OCI-LY1 (cell line): ENCODE measurements at regions not wholly inside any gene's neighbourhood (a gene's known extent, or its start where the extent isn't known, plus 50 kb on each side); places are given as distances from the start of the nearest gene placed in this dataset.
A peak's percentile ranks its signal among the peaks of the same experiment; 100 is the strongest.

Experiments
- H2AFZ ChIP-seq: fragments of 200-600 bp; sonication (generic), shearing (Covaris generic); 2 replicates; pipeline ENCODE4 v1.6.0; 2014; ENCODE audit warnings: antibody characterized with exemption, mild to moderate bottlenecking, low read length
- H3F3A ChIP-seq: fragments of 200-600 bp; sonication (generic), shearing (Covaris generic); 2 replicates; pipeline ENCODE4 v1.6.0; 2014; ENCODE audit warnings: mild to moderate bottlenecking, antibody characterized with exemption, low read length, moderate library complexity; ENCODE audit not compliant: insufficient read depth
- H3K27ac ChIP-seq: fragments of 200-600 bp; sonication (generic); 2 replicates; pipeline ENCODE4 v1.5.1; 2014; ENCODE audit warnings: low read length, mixed run types, mild to moderate bottlenecking, low read depth; ENCODE audit not compliant: poor library complexity, severe bottlenecking
- H3K27me3 ChIP-seq: fragments of 200-600 bp; sonication (generic); 2 replicates; pipeline ENCODE4 v1.6.0; 2014; ENCODE audit warnings: antibody characterized with exemption, mild to moderate bottlenecking, low read length, moderate library complexity; ENCODE audit not compliant: insufficient read depth
- H3K36me3 ChIP-seq: fragments of 200-600 bp; sonication (generic); 2 replicates; pipeline ENCODE4 v1.6.1; 2014; ENCODE audit warnings: mild to moderate bottlenecking, antibody characterized with exemption, low read length, moderate library complexity, mixed read lengths; ENCODE audit not compliant: insufficient read depth
- H3K4me1 ChIP-seq: fragments of 200-600 bp; sonication (generic); 2 replicates; pipeline ENCODE4 v1.5.1; 2014; ENCODE audit warnings: mild to moderate bottlenecking, low read length, moderate library complexity; ENCODE audit not compliant: insufficient read depth, severe bottlenecking
- H3K4me2 ChIP-seq: fragments of 200-600 bp; sonication (generic), shearing (Covaris generic); 2 replicates; pipeline ENCODE4 v1.6.1; 2014; ENCODE audit warnings: low read length
- H3K4me3 ChIP-seq: fragments of 200-600 bp; sonication (generic); 2 replicates; pipeline ENCODE4 v1.5.1; 2014; ENCODE audit warnings: low read length, low read depth, mild to moderate bottlenecking, mixed read lengths; ENCODE audit not compliant: poor library complexity, severe bottlenecking
- H3K79me2 ChIP-seq: fragments of 200-600 bp; shearing (Covaris generic); 2 replicates; pipeline ENCODE4 v1.6.1; 2016; ENCODE audit warnings: mixed run types, low read length, mixed read lengths; ENCODE audit not compliant: insufficient read depth
- H3K9ac ChIP-seq: fragments of 200-600 bp; sonication (generic), shearing (Covaris generic); 2 replicates; pipeline ENCODE4 v1.6.1; 2014; ENCODE audit warnings: mild to moderate bottlenecking, low read length, mixed read lengths
- H3K9me2 ChIP-seq: fragments of 200-600 bp; sonication (generic), shearing (Covaris generic); 2 replicates; pipeline ENCODE4 v1.6.1; 2014; ENCODE audit warnings: low read depth, mild to moderate bottlenecking, low read length, mixed read lengths
- H3K9me3 ChIP-seq: fragments of 200-600 bp; shearing (Covaris generic); 2 replicates; pipeline ENCODE4 v1.6.1; 2014; ENCODE audit warnings: low read length, mixed read lengths
- H4K20me1 ChIP-seq: fragments of 200-600 bp; sonication (generic), shearing (Covaris generic); 2 replicates; pipeline ENCODE4 v1.6.0; 2016; ENCODE audit warnings: mild to moderate bottlenecking, low read length; ENCODE audit not compliant: insufficient read depth
- EZH2 ChIP-seq: fragments of 200-600 bp; sonication (generic), shearing (Covaris generic); IDR thresholded peaks from 2 replicates; pipeline ENCODE4 v1.8.0; 2017; ENCODE audit warnings: borderline replicate concordance, mixed run types, mild to moderate bottlenecking, antibody characterized with exemption, low read length, moderate library complexity, mixed read lengths
- TF ChIP-seq, protein P1 (sequence below): fragments of 200-600 bp; sonication (generic), shearing (Covaris generic); IDR thresholded peaks from 2 replicates; pipeline ENCODE4 v1.5.1; 2017; ENCODE audit warnings: mild to moderate bottlenecking, antibody characterized with exemption, low read length, moderate library complexity, mixed read lengths

DNA sequence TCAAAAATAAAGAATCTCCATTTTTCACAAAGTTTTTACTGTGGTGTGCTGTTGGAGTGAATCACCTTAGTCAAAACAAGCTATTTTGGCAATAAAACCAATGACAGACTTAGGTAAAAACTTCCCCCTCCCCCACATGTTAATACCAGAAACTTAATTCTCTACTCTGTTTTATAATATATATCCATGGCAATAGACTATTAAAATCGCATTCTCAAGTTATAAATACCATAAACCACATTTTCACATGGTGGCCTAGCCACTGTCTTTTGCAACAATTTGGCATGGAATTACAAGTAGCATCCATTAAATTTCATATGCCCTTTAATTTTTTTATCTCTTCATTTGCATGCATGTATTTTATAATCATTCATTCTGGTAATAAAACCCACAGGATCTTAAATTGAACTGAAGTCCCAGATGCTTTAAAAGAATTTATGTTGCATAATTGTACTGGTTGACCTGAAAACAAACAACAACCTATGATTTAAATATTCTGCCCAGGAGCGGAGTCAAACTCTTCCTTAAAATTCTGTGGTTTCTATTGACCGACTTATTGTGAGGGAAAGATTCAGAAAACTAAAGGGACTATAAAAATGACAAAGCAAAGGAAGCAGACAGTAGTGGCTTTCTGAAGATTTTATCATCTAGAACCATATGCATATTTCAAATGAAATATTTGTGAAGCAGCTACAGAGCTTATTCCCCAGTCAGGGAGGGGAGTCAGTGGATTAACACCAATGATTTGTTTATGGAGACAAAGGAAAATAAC lies 229.0 kb upstream of the TBL1XR1 start:
- H3K79me2 ChIP-seq = no peaks in the 10 kb centered on the region
- H2AFZ ChIP-seq = peak overlapping the region; percentile 82; the same call in 1 of the 2 replicates
- TF ChIP-seq EZH2 = no peak
- peaks cover 35% of the 10 kb centered on the region for H3K4me1 ChIP-seq
- no peaks in the 10 kb centered on the region for H3K27me3 ChIP-seq
- H3F3A ChIP-seq = no peaks in the 10 kb centered on the region
- no peaks in the 10 kb centered on the region for H3K9me2 ChIP-seq
- no peaks in the 10 kb centered on the region for H4K20me1 ChIP-seq
- peak overlapping the region; percentile 37 for H3K27ac ChIP-seq
- H3K9ac ChIP-seq = no peak overlapping the region
- peaks cover 5% of the 10 kb centered on the region; the same call in 1 of the 2 replicates for H3K9me3 ChIP-seq
- H3K4me2 ChIP-seq = no peak overlapping the region
- no peaks in the 10 kb centered on the region for H3K36me3 ChIP-seq
- no peak overlapping the region for H3K4me3 ChIP-seq

DNA sequence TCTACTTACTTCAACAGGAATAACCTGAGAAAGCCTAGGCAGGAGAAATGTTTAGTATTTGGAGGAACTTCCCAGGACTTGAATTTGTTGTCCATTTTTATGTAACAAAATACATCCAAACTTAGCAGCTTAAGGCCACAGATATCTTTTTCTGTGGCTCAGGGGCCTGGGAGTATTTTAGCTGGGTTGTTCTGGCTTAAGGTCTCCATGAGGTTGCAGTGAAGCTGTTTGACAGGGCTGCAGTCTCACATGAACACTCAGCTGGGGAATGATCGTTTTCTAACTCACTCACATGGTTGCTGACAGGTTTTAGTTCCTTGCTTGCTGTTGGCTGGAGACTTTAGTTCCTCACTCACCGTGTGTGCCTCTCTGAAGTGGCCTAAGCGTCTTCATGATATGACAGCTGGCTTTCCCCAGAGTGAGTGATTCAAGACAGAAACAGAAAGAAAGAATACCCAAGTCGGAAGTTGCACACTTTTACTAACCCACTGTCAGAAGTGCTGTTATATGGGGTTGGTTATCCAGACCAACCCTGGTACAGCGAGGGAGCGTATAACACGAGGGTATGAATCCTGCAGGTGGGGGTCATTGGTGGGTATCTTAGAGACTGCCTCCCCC lies 229.7 kb upstream of the TBL1XR1 start:
- peak overlapping the region; percentile 53 for H3K4me2 ChIP-seq
- no peaks in the 10 kb centered on the region for H3K9me2 ChIP-seq
- peaks cover 5% of the 10 kb centered on the region; the same call in 1 of the 2 replicates for H3K9me3 ChIP-seq
- no peaks in the 10 kb centered on the region for H3K36me3 ChIP-seq
- peak overlapping the region; percentile 82 for H2AFZ ChIP-seq
- no peak overlapping the region; the same call in 1 of the 2 replicates for H3K9ac ChIP-seq
- no peaks in the 10 kb centered on the region for H3K79me2 ChIP-seq
- no peaks in the 10 kb centered on the region for H3K27me3 ChIP-seq
- no peak for TF ChIP-seq EZH2
- TF ChIP-seq, protein P1, sequence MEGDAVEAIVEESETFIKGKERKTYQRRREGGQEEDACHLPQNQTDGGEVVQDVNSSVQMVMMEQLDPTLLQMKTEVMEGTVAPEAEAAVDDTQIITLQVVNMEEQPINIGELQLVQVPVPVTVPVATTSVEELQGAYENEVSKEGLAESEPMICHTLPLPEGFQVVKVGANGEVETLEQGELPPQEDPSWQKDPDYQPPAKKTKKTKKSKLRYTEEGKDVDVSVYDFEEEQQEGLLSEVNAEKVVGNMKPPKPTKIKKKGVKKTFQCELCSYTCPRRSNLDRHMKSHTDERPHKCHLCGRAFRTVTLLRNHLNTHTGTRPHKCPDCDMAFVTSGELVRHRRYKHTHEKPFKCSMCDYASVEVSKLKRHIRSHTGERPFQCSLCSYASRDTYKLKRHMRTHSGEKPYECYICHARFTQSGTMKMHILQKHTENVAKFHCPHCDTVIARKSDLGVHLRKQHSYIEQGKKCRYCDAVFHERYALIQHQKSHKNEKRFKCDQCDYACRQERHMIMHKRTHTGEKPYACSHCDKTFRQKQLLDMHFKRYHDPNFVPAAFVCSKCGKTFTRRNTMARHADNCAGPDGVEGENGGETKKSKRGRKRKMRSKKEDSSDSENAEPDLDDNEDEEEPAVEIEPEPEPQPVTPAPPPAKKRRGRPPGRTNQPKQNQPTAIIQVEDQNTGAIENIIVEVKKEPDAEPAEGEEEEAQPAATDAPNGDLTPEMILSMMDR = no peak
- H3K4me1 ChIP-seq = peaks cover 35% of the 10 kb centered on the region
- peak overlapping the region; percentile 37 for H3K27ac ChIP-seq
- peak overlapping the region; percentile 5 for H3K4me3 ChIP-seq
- no peaks in the 10 kb centered on the region for H3F3A ChIP-seq
- H4K20me1 ChIP-seq = no peaks in the 10 kb centered on the region

DNA sequence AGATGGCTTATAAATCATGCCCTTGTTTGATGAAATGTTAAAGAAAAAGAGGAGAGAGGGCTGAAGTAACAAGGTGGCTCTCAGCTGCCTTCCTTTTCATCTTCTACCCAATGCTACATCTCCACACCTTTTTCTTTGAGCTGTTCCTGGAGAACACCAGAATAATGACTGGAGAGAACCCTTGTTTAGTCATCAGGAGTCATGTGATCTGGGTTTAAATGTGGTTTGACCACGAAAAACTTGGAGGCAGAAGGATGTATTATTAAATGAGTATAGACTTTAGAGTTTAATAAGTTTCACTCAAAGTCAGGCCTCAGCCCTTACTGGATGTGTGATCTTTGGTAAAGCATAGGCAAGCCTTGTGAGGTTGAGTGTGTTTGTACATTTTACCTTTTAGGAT lies 230.3 kb upstream of the TBL1XR1 start:
- H3F3A ChIP-seq = no peaks in the 10 kb centered on the region
- no peaks in the 10 kb centered on the region for H3K79me2 ChIP-seq
- H3K9me3 ChIP-seq = peaks cover 5% of the 10 kb centered on the region; the same call in 1 of the 2 replicates
- H3K9me2 ChIP-seq = no peaks in the 10 kb centered on the region
- peak overlapping the region; percentile 5 for H3K4me3 ChIP-seq
- no peak for TF ChIP-seq EZH2
- TF ChIP-seq, protein P1 = no peak
- no peaks in the 10 kb centered on the region for H4K20me1 ChIP-seq
- peak overlapping the region; percentile 53 for H3K4me2 ChIP-seq
- peaks cover 35% of the 10 kb centered on the region for H3K4me1 ChIP-seq
- H3K27ac ChIP-seq = peak overlapping the region; percentile 37
- no peak overlapping the region; the same call in 1 of the 2 replicates for H3K9ac ChIP-seq
- H2AFZ ChIP-seq = peak overlapping the region; percentile 82
- H3K36me3 ChIP-seq = no peaks in the 10 kb centered on the region
- no peaks in the 10 kb centered on the region for H3K27me3 ChIP-seq
